BLaER1 (cell line): ENCODE measurements at regions not wholly inside any gene's neighbourhood (a gene's known extent, or its start where the extent isn't known, plus 50 kb on each side); places are given as distances from the start of the nearest gene placed in this dataset.

Experiments used
- H3K27ac ChIP-seq: shearing (Covaris generic); formaldehyde crosslinking; 2 replicates; pipeline ENCODE4 v1.8.1; 2022
- H3K27me3 ChIP-seq: shearing (Covaris generic); formaldehyde crosslinking; 2 replicates; pipeline ENCODE4 v1.8.1; 2022
- H3K36me3 ChIP-seq: shearing (Covaris generic); formaldehyde crosslinking; 2 replicates; pipeline ENCODE4 v1.8.1; 2022
- H3K4me1 ChIP-seq: shearing (Covaris generic); formaldehyde crosslinking; 2 replicates; pipeline ENCODE4 v1.8.1; 2022
- H3K4me2 ChIP-seq: shearing (Covaris generic); formaldehyde crosslinking; 2 replicates; pipeline ENCODE4 v1.8.1; 2022
- H3K4me3 ChIP-seq: shearing (Covaris generic); formaldehyde crosslinking; 2 replicates; pipeline ENCODE4 v1.8.1; 2022
- H3K9ac ChIP-seq: shearing (Covaris generic); formaldehyde crosslinking; 2 replicates; pipeline ENCODE4 v1.8.1; 2022
- H3K9me3 ChIP-seq: shearing (Covaris generic); formaldehyde crosslinking; 2 replicates; pipeline ENCODE4 v1.8.1; 2022
- H4K20me1 ChIP-seq: shearing (Covaris generic); formaldehyde crosslinking; 2 replicates; pipeline ENCODE4 v1.8.1; 2022
- Cebpa-rat ChIP-seq: shearing (Covaris generic); IDR thresholded peaks from 2 replicates; pipeline ENCODE4 v1.8.1; 2022

GRCh38 chr3:88000853-88001252 lies 58.0 kb downstream of the CGGBP1 start:
- H3K36me3 ChIP-seq = no peaks in the 10 kb centered on the region
- no peak overlapping the region for H3K4me2 ChIP-seq
- no peaks in the 10 kb centered on the region for H3K27me3 ChIP-seq
- no peaks in the 10 kb centered on the region for H4K20me1 ChIP-seq
- H3K9ac ChIP-seq = no peak overlapping the region
- no peak overlapping the region for H3K27ac ChIP-seq
- TF ChIP-seq Cebpa-rat = no peak
- H3K9me3 ChIP-seq = no peaks in the 10 kb centered on the region
- 0 out of 2 replicates have a peak, but pooled peaks cover 6% of the 10 kb centered on the region for H3K4me1 ChIP-seq
- no peak overlapping the region for H3K4me3 ChIP-seq

GRCh38 chr3:87997966-87998365 lies 60.8 kb downstream of the CGGBP1 start:
- no peak overlapping the region for H3K4me3 ChIP-seq
- H3K27me3 ChIP-seq = no peaks in the 10 kb centered on the region
- H3K4me2 ChIP-seq = no peak overlapping the region
- no peak for TF ChIP-seq Cebpa-rat
- H3K36me3 ChIP-seq = no peaks in the 10 kb centered on the region
- H3K9me3 ChIP-seq = no peaks in the 10 kb centered on the region
- H3K9ac ChIP-seq = no peak overlapping the region
- 0 out of 2 replicates have a peak, but pooled peaks cover 6% of the 10 kb centered on the region for H3K4me1 ChIP-seq
- H4K20me1 ChIP-seq = no peaks in the 10 kb centered on the region
- H3K27ac ChIP-seq = no peak overlapping the region

- Histone ChIP-seq H3K4me2 (no peak overlapping the region), H3K9me3 (no peaks in the 10 kb centered on the region), H3K27ac (no peak overlapping the region), H4K20me1 (no peaks in the 10 kb centered on the region), H3K4me3 (no peak overlapping the region), H3K4me1 (0 out of 2 replicates have a peak, but pooled peaks cover 6% of the 10 kb centered on the region), H3K27me3 (no peaks in the 10 kb centered on the region), H3K9ac (no peak overlapping the region), H3K36me3 (no peaks in the 10 kb centered on the region)
- no peak for TF ChIP-seq Cebpa-rat
These were observed 61.5 kb downstream of the CGGBP1 start for GRCh38 chr3:87997298-87997697.

GRCh38 chr3:87996882-87997281 lies 61.9 kb downstream of the CGGBP1 start:
- no peaks in the 10 kb centered on the region for H4K20me1 ChIP-seq
- no peaks in the 10 kb centered on the region for H3K27me3 ChIP-seq
- no peak overlapping the region for H3K9ac ChIP-seq
- no peaks in the 10 kb centered on the region for H3K9me3 ChIP-seq
- no peak overlapping the region for H3K27ac ChIP-seq
- H3K4me2 ChIP-seq = no peak overlapping the region
- H3K4me1 ChIP-seq = 0 out of 2 replicates have a peak, but pooled peaks cover 6% of the 10 kb centered on the region
- no peak for TF ChIP-seq Cebpa-rat
- H3K4me3 ChIP-seq = no peak overlapping the region
- no peaks in the 10 kb centered on the region for H3K36me3 ChIP-seq

- no peak for TF ChIP-seq Cebpa-rat
- H3K27ac ChIP-seq = no peak overlapping the region
- no peak overlapping the region for H3K4me3 ChIP-seq
- 0 out of 2 replicates have a peak, but pooled peaks cover 6% of the 10 kb centered on the region for H3K4me1 ChIP-seq
- H3K9me3 ChIP-seq = no peaks in the 10 kb centered on the region
- H3K4me2 ChIP-seq = no peak overlapping the region
- no peaks in the 10 kb centered on the region for H4K20me1 ChIP-seq
- H3K9ac ChIP-seq = no peak overlapping the region
- H3K27me3 ChIP-seq = no peaks in the 10 kb centered on the region
- no peaks in the 10 kb centered on the region for H3K36me3 ChIP-seq
These were observed 65.2 kb downstream of the CGGBP1 start for GRCh38 chr3:87993566-87993965.

- no peaks in the 10 kb centered on the region for H3K27me3 ChIP-seq
- no peak overlapping the region for H3K4me3 ChIP-seq
- H3K4me2 ChIP-seq = no peak overlapping the region
- H3K4me1 ChIP-seq = no peaks in the 10 kb centered on the region
- no peak overlapping the region for H3K27ac ChIP-seq
- H3K9me3 ChIP-seq = no peaks in the 10 kb centered on the region
- no peaks in the 10 kb centered on the region for H3K36me3 ChIP-seq
- H3K9ac ChIP-seq = no peak overlapping the region
- no peak for TF ChIP-seq Cebpa-rat
- H4K20me1 ChIP-seq = no peaks in the 10 kb centered on the region
These were observed 70.9 kb downstream of the CGGBP1 start for GRCh38 chr3:87987952-87988351.

GRCh38 chr3:87982421-87982820 lies 76.4 kb downstream of the CGGBP1 start:
- Histone ChIP-seq H3K4me2 (no peak overlapping the region), H3K9me3 (peaks cover 20% of the 10 kb centered on the region), H3K4me1 (no peaks in the 10 kb centered on the region), H3K27me3 (no peaks in the 10 kb centered on the region), H3K9ac (no peak overlapping the region), H3K36me3 (no peaks in the 10 kb centered on the region), H4K20me1 (no peaks in the 10 kb centered on the region), H3K4me3 (no peak overlapping the region), H3K27ac (no peak overlapping the region)
- no peak for TF ChIP-seq Cebpa-rat

GRCh38 chr3:87979527-87979926 lies 79.3 kb downstream of the CGGBP1 start:
- no peak overlapping the region for H3K4me2 ChIP-seq
- H4K20me1 ChIP-seq = no peaks in the 10 kb centered on the region
- peaks cover 20% of the 10 kb centered on the region for H3K9me3 ChIP-seq
- no peak for TF ChIP-seq Cebpa-rat
- no peak overlapping the region for H3K4me3 ChIP-seq
- no peak overlapping the region for H3K27ac ChIP-seq
- no peaks in the 10 kb centered on the region for H3K36me3 ChIP-seq
- no peaks in the 10 kb centered on the region for H3K4me1 ChIP-seq
- H3K9ac ChIP-seq = no peak overlapping the region
- H3K27me3 ChIP-seq = no peaks in the 10 kb centered on the region

GRCh38 chr3:87977765-87978164 lies 81.0 kb downstream of the CGGBP1 start:
- no peaks in the 10 kb centered on the region for H3K4me1 ChIP-seq
- H3K36me3 ChIP-seq = no peaks in the 10 kb centered on the region
- no peak overlapping the region for H3K27ac ChIP-seq
- no peak for TF ChIP-seq Cebpa-rat
- H3K4me3 ChIP-seq = no peak overlapping the region
- H3K9me3 ChIP-seq = peaks cover 20% of the 10 kb centered on the region
- no peaks in the 10 kb centered on the region for H4K20me1 ChIP-seq
- H3K4me2 ChIP-seq = no peak overlapping the region
- H3K9ac ChIP-seq = no peak overlapping the region
- H3K27me3 ChIP-seq = no peaks in the 10 kb centered on the region

GRCh38 chr3:87975716-87976115 lies 83.1 kb downstream of the CGGBP1 start:
- TF ChIP-seq Cebpa-rat = no peak
- Histone ChIP-seq H3K4me3 (no peak overlapping the region), H3K4me2 (no peak overlapping the region), H3K27ac (no peak overlapping the region), H4K20me1 (no peaks in the 10 kb centered on the region), H3K36me3 (no peaks in the 10 kb centered on the region), H3K4me1 (no peaks in the 10 kb centered on the region), H3K27me3 (no peaks in the 10 kb centered on the region), H3K9ac (no peak overlapping the region), H3K9me3 (peaks cover 17% of the 10 kb centered on the region)

- Histone ChIP-seq H3K4me3 (no peak overlapping the region), H4K20me1 (no peaks in the 10 kb centered on the region), H3K27me3 (no peaks in the 10 kb centered on the region), H3K27ac (no peak overlapping the region), H3K9ac (no peak overlapping the region), H3K4me1 (no peaks in the 10 kb centered on the region), H3K9me3 (peaks cover 4% of the 10 kb centered on the region), H3K36me3 (no peaks in the 10 kb centered on the region), H3K4me2 (no peak overlapping the region)
- no peak for TF ChIP-seq Cebpa-rat
These were observed 84.9 kb downstream of the CGGBP1 start for GRCh38 chr3:87973906-87974305.
